GM19397 (cell line): ENCODE measurements at regions not wholly inside any gene's neighbourhood (a gene's known extent, or its start where the extent isn't known, plus 50 kb on each side); places are given as distances from the start of the nearest gene placed in this dataset.

Source experiments
- ATAC-seq: cut with Tn5 transposase; IDR thresholded peaks from one replicate; pipeline ENCODE4 v1.9.1; 2021; ENCODE audit warnings: mild to moderate bottlenecking, moderate library complexity; ENCODE audit not compliant: unreplicated experiment

- no peak for ATAC-seq
Measured at GRCh38 chr9:134214386-134214765, 50.0 kb upstream of the RNU6ATAC start.

DNA sequence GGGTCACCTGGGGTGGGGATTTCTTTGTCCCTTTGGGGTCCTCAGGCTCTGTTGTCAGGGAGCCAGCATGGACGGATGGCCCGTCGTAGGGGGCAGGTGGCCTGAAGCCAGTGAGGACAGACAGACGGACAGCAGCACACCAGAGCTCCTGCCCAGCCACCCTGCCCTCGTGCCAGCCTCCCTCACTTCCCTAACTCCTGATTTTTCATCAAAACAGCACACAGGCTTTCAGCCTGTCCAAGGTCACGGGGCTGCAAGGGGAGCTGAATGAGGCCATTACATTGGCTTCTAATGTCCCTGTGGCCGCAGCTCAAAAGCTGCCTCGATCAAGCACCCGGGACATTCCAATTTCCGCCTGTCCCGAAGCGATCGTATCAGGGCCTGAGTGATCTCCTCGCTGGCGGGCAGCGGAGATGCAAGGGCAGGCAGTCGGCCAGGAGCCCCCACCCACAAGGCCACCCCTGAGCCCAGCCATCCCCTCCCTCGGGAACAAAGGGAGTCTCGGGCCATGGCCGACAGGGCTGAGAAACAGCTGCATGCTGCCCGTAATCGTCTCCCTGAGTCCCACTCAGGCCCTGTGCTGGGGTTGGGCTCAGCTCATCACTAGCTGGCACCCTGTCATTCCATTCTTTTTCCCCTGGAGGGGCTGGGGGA, 50.5 kb upstream of the RNU6ATAC start:
- no peak for ATAC-seq

DNA sequence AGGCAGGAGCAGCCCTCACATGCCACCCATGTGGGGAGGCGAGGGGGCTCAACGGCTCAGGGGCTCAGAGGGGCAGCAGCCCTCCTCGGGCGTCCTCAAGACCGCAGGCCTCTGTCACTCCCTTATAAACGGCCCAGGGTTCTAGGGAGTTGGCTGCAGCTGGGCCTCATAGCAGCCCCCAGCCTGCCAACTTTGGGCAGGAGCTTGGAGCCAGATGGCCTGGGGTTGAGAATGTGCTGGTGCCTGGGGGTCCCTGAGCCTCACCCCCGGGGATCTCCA, 51.0 kb upstream of the RNU6ATAC start:
- ATAC-seq: no peak

DNA sequence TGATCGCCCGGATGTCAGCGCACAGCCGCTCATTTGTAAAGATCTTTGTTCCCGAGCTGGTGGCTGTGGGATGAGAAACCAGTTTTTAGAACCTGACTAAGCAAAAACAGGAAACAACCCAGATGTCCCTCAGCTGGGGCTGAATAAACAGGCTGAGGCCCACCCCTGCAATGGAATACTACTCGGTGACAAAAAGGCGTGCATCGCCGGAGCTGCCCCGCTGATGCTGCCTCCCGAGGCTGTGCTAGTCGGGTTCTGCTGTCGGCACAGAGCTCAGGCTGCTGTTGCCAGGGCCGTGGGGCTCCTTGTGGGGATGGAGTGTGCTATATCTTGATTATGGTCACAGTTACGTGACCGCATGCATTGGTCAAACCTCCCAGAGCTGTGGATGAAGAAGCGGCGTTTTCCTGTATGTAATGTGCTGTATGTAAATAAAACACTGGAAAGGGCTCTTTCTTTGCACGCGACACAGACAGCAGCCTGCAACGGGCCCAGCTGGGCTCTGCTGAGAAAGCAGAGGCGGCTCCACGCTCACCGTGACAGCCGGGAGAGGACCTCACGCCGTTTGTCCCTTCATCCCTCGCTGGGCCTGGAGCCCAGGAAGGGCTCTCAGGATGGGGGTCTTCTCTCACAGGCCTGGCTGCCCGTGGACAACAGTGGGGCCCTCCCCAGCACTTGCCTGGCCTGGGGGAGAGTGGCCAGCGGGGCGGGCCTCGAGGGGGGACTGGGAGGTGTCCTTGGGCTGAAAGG, 51.5 kb upstream of the RNU6ATAC start:
- ATAC-seq: no peak

DNA sequence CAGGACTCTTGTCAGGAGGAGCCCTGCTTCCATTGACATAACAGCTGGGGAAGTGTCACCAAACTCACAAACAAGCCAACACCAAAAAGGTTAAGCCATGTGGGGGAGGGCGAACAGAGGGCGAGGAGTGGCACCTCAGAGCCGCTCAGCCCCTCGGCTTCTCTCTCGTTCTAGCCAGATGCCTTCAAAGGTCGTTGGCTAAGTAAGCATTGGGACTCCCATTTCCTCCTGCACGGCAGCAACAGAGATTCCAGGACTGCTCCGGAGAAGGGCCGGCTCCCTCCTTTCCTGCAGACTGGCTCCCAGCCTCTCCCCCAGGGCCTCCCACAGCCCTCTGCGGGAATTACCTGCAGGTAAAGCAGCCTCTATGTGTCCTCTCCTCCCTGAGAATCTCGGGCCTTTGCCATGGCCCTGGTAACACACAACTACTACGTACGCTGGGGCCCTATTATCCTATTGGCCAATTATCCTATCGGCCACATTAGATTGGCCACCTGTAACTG, 52.1 kb upstream of the RNU6ATAC start:
- no peak for ATAC-seq

DNA sequence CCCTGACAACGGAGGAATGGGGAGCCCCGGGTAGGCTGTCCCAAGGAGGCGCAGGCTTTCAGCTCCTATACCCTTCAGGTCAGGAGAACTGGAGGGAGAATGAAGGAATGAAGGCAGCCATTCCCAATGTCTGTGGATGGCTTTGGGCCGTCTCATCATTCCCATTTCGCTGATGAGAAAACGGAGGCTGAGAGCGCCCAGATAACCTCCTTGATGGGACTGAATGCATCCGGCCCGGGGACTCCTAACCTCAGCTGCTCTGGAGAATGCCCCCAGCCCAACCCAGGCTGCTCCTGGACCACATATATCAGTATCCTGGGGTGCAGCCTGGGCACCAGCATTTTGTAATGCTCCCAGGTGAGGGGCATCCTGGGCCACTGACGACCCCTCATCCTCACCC, 52.6 kb upstream of the RNU6ATAC start:
- ATAC-seq: no peak

DNA sequence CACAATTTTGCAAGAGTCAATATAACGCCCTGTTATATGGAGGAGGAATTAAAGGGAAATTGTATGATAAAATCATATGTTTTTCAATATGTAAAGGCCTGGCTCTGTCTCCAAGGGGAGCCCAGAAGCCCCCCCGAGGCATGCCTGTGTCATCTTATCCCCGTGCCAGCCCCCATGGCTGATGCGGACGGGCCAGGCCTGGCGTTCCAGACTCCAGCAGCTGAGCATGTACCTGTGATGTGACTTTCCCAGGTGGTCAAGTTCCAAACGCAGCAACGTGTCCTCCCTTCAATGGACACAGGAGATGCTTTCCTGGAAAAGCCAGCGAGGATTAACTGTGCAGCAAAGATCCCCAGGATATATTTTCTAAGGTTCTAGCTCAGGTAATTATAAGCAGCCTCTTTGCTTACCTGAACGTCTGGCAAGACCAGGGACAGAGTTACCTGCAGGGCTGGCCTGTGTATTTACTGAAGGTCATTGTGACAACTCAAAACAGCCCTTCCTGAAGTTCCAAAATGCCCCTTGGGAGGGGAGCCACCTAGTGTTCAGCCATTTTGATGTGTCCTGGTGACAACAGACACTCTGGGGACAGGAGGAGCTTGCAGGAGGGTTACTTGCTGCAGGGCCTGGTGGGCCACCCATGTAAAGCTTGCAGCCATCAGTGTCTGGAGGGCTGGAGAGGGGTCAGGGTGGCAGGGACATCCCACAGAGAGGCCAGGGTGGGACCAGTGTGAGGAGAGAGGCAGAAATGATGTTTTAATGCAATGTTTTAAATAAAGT, 53.3 kb upstream of the RNU6ATAC start:
- no peak for ATAC-seq

GRCh38 chr9:134218230-134218629, 53.9 kb upstream of the RNU6ATAC start:
- no peak for ATAC-seq

DNA sequence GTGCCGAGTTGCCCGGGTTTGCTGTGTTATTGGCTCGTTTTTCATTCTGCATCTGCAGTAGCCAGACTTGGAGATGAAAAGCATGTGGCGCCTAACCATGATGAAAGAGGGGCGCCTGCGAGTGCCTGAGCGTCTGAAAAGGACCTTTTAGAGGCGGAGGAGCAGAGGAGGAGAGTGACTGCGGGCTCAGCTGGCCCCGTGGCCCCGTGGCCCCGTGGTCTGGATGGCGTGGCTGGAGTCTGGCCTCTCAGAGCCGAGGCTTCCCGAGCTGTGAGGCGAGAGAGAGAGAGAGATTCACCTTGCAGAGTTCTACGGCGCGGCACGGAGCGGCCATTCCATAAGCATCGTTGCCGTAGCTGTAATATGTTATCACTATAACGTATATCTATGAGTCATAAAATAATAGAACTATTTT, 55.3 kb upstream of the RNU6ATAC start:
- ATAC-seq: no peak

- ATAC-seq: no peak
Measured at GRCh38 chr9:134220311-134220710, 55.9 kb upstream of the RNU6ATAC start.

DNA sequence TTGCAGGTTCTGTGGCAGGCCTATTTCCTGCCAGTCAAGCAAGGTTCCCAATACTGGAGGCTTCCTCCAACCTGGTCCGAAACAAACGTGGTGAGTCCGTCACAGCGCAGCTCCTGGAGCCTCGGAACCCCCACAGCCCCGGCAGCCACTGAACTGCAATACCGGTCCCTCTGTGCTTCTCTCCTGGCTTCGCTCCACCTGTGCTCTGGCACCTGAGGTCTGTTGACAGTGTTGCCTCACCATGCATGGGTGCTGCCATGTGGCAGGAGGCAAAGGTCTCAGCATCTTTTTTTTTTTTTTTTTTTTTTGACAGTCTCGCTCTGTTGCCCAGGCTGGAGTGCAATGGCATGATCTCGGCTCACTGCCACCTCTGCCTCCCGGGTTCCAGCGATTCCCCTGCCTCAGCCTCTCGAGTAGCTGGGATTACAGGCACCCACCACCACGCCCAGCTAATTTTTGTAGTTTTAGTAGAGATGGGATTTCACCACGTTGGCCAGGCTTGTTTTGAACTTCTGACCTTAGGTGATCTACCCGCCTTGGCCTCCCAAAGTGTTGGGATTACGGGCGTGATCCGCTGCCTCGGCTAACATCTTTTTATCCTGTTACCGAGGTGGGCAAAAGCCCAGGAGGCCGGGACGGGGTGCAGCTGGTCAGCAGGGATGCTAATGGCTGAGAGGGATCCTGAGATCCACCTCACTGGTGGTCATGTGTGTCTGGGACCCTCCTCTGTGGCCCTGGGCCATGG, 57.1 kb upstream of the RNU6ATAC start:
- no peak for ATAC-seq

- ATAC-seq: no peak
Measured at GRCh38 chr9:134222018-134222573, 57.7 kb upstream of the RNU6ATAC start.

DNA sequence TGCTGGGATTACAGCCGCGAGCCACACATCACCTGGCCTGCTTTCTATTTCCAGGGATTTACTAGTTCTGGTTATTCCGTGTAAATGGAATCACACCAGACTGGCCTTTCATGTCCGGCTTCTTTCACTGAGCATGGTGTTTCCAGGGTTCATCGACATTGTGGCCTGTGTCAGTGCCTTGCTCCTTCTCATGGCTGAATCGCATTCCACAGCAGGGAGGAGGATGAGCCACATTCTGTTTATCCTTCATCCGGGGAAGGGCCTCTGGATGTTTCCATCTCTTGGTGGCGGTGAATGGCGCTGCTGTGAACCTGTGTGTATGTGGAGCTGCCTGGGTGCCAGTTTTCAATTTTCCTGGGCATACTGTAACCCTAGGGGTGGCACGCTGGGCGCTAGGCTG, 58.7 kb upstream of the RNU6ATAC start:
- no peak for ATAC-seq

- no peak for ATAC-seq
Measured at GRCh38 chr9:134223591-134224122, 59.3 kb upstream of the RNU6ATAC start.

DNA sequence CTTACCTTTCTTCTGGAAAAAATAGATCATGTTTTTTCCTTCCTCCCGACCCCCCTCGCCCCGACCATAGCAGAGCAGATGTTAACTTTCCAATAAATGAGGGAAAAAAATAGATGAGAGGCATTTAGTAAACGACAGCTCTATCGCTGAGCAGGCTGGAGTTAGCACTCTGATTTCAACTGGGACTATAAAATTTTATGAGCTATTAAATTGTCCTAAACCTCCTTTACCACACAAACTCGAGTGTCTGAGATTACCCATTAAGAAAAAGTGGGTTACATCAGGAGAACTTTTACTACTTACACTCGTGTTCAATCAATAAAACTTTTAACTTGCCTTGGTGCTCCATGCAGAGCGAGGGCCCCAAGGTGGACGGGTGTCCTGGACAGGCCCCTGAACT, 59.8 kb upstream of the RNU6ATAC start:
- no peak for ATAC-seq

GRCh38 chr9:134224567-134225093, 60.3 kb upstream of the RNU6ATAC start:
- no peak for ATAC-seq

- ATAC-seq: no peak
Measured at GRCh38 chr9:134225186-134225585, 60.8 kb upstream of the RNU6ATAC start.

DNA sequence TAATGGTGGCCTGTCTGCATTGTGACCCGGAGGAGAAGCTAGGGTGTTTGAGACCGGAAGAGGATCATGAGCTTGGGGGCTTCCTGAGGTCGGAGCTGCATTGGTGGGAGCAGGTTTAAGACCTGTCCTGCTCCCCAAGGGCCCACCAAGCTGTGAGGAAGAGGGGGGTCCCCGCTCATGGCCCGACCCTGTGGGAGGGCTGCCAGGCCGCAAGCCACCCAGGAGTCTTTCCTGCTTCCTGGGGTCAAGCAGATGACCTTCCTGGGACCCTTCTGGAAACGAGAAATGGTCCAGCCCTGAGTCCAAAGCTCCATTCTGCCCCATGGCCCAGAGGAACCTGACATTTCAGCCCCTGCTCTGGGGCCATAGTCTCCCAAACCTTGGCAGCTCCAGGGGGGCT, 61.5 kb upstream of the RNU6ATAC start:
- ATAC-seq: no peak

- no peak for ATAC-seq
Measured at GRCh38 chr9:134226221-134226930, 62.0 kb upstream of the RNU6ATAC start.
